ENCODE measurements at regions not wholly inside any gene's neighbourhood (a gene's known extent, or its start where the extent isn't known, plus 50 kb on each side); places are given as distances from the start of the nearest gene placed in this dataset.

DNA sequence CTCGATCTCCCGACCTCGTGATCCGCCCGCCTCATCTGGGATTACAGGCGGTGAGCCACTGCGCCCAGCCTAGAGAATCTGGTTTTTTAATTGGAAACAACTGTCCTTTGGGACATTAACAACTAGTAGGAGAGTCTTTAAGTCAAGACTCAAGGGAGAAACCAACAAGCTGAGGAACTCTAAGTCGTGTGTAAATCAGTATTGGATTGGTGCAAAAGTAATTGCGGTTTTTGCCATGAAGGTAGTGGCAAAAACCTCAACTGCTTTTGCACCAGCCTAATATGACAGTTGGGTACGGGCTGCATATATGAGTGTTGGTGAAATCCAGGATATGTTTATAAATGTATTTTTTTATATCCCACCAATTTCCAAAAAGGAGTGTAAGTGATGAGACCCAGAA lies 113.9 kb upstream of the PLXNA4 start:
- peaks cover 27% of the 10 kb centered on the region for H3K9me3 Mint-ChIP-seq
- TF ChIP-seq ZNF331 (CRISPR knock-in tag; IDR thresholded peaks at IDR 0.05; ENCODE audit: low read depth) (no peak), NANOG (IDR thresholded peaks at IDR 0.05; ENCODE audit: borderline replicate concordance) (no peak)
- TF ChIP-seq, protein P1, sequence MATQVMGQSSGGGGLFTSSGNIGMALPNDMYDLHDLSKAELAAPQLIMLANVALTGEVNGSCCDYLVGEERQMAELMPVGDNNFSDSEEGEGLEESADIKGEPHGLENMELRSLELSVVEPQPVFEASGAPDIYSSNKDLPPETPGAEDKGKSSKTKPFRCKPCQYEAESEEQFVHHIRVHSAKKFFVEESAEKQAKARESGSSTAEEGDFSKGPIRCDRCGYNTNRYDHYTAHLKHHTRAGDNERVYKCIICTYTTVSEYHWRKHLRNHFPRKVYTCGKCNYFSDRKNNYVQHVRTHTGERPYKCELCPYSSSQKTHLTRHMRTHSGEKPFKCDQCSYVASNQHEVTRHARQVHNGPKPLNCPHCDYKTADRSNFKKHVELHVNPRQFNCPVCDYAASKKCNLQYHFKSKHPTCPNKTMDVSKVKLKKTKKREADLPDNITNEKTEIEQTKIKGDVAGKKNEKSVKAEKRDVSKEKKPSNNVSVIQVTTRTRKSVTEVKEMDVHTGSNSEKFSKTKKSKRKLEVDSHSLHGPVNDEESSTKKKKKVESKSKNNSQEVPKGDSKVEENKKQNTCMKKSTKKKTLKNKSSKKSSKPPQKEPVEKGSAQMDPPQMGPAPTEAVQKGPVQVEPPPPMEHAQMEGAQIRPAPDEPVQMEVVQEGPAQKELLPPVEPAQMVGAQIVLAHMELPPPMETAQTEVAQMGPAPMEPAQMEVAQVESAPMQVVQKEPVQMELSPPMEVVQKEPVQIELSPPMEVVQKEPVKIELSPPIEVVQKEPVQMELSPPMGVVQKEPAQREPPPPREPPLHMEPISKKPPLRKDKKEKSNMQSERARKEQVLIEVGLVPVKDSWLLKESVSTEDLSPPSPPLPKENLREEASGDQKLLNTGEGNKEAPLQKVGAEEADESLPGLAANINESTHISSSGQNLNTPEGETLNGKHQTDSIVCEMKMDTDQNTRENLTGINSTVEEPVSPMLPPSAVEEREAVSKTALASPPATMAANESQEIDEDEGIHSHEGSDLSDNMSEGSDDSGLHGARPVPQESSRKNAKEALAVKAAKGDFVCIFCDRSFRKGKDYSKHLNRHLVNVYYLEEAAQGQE (IDR thresholded peaks at IDR 0.05; ENCODE audit: unreplicated experiment), result no peak
- TF ChIP-seq, protein P2, sequence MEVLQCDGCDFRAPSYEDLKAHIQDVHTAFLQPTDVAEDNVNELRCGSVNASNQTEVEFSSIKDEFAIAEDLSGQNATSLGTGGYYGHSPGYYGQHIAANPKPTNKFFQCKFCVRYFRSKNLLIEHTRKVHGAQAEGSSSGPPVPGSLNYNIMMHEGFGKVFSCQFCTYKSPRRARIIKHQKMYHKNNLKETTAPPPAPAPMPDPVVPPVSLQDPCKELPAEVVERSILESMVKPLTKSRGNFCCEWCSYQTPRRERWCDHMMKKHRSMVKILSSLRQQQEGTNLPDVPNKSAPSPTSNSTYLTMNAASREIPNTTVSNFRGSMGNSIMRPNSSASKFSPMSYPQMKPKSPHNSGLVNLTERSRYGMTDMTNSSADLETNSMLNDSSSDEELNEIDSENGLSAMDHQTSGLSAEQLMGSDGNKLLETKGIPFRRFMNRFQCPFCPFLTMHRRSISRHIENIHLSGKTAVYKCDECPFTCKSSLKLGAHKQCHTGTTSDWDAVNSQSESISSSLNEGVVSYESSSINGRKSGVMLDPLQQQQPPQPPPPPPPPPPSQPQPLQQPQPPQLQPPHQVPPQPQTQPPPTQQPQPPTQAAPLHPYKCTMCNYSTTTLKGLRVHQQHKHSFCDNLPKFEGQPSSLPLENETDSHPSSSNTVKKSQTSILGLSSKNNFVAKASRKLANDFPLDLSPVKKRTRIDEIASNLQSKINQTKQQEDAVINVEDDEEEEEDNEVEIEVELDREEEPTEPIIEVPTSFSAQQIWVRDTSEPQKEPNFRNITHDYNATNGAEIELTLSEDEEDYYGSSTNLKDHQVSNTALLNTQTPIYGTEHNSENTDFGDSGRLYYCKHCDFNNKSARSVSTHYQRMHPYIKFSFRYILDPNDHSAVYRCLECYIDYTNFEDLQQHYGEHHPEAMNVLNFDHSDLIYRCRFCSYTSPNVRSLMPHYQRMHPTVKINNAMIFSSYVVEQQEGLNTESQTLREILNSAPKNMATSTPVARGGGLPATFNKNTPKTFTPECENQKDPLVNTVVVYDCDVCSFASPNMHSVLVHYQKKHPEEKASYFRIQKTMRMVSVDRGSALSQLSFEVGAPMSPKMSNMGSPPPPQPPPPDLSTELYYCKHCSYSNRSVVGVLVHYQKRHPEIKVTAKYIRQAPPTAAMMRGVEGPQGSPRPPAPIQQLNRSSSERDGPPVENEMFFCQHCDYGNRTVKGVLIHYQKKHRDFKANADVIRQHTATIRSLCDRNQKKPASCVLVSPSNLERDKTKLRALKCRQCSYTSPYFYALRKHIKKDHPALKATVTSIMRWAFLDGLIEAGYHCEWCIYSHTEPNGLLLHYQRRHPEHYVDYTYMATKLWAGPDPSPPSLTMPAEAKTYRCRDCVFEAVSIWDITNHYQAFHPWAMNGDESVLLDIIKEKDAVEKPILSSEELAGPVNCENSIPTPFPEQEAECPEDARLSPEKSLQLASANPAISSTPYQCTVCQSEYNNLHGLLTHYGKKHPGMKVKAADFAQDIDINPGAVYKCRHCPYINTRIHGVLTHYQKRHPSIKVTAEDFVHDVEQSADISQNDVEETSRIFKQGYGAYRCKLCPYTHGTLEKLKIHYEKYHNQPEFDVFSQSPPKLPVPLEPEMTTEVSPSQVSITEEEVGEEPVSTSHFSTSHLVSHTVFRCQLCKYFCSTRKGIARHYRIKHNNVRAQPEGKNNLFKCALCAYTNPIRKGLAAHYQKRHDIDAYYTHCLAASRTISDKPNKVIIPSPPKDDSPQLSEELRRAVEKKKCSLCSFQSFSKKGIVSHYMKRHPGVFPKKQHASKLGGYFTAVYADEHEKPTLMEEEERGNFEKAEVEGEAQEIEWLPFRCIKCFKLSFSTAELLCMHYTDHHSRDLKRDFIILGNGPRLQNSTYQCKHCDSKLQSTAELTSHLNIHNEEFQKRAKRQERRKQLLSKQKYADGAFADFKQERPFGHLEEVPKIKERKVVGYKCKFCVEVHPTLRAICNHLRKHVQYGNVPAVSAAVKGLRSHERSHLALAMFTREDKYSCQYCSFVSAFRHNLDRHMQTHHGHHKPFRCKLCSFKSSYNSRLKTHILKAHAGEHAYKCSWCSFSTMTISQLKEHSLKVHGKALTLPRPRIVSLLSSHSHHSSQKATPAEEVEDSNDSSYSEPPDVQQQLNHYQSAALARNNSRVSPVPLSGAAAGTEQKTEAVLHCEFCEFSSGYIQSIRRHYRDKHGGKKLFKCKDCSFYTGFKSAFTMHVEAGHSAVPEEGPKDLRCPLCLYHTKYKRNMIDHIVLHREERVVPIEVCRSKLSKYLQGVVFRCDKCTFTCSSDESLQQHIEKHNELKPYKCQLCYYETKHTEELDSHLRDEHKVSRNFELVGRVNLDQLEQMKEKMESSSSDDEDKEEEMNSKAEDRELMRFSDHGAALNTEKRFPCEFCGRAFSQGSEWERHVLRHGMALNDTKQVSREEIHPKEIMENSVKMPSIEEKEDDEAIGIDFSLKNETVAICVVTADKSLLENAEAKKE (CRISPR knock-in tag; IDR thresholded peaks at IDR 0.05), result no peak
- TF ChIP-seq, protein P3, sequence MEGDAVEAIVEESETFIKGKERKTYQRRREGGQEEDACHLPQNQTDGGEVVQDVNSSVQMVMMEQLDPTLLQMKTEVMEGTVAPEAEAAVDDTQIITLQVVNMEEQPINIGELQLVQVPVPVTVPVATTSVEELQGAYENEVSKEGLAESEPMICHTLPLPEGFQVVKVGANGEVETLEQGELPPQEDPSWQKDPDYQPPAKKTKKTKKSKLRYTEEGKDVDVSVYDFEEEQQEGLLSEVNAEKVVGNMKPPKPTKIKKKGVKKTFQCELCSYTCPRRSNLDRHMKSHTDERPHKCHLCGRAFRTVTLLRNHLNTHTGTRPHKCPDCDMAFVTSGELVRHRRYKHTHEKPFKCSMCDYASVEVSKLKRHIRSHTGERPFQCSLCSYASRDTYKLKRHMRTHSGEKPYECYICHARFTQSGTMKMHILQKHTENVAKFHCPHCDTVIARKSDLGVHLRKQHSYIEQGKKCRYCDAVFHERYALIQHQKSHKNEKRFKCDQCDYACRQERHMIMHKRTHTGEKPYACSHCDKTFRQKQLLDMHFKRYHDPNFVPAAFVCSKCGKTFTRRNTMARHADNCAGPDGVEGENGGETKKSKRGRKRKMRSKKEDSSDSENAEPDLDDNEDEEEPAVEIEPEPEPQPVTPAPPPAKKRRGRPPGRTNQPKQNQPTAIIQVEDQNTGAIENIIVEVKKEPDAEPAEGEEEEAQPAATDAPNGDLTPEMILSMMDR (conservative IDR thresholded peaks at IDR 0.05; ENCODE audit: low read depth in 2 of 2), result no peak
- H3K27ac Mint-ChIP-seq, result no peak overlapping the region
- no peaks in the 10 kb centered on the region for H4K20me1 ChIP-seq (replicated peaks; ENCODE audit: insufficient read depth)
- H3K79me2 ChIP-seq (replicated peaks; ENCODE audit: insufficient read depth), result no peaks in the 10 kb centered on the region
- H3K36me3 Mint-ChIP-seq (ENCODE audit: low read depth), result peaks cover 26% of the 10 kb centered on the region
- H3F3A ChIP-seq (replicated peaks; ENCODE audit: low read depth), result no peaks in the 10 kb centered on the region
- no peak overlapping the region for H3K27ac ChIP-seq (ENCODE audit: low read depth)
- H3K27me3 ChIP-seq (ENCODE audit: insufficient read depth), result no peaks in the 10 kb centered on the region
- no peak overlapping the region for H2AFZ ChIP-seq
- no peaks in the 10 kb centered on the region for H3K36me3 ChIP-seq (ENCODE audit: insufficient read depth)
- H3K4me2 ChIP-seq, result no peak overlapping the region
- peaks cover 19% of the 10 kb centered on the region; the same call in 1 of the 2 replicates for H3K9me2 ChIP-seq (ENCODE audit: insufficient read depth)
- ATAC-seq, result no peak
- H3K4me3 Mint-ChIP-seq, result no peak overlapping the region
- no peak for DNase-seq (ENCODE audit: low spot score)
- no peaks in the 10 kb centered on the region for H3K4me1 ChIP-seq (ENCODE audit: insufficient read depth)
- no peak overlapping the region for H3K4me3 ChIP-seq
- H3K4me1 Mint-ChIP-seq, result peaks cover 18% of the 10 kb centered on the region
- H3K27me3 Mint-ChIP-seq (ENCODE audit: insufficient read depth, low read depth, poor library complexity), result peaks cover 3% of the 10 kb centered on the region

All from GM23338 (cell line).